C4-2B (cell line): ENCODE measurements at regions not wholly inside any gene's neighbourhood (a gene's known extent, or its start where the extent isn't known, plus 50 kb on each side); places are given as distances from the start of the nearest gene placed in this dataset.

Experiments used
- H3K27ac ChIP-seq: fragments of 450-650 bp; 2 replicates; pipeline ENCODE4 v1.5.1; 2017
- ZFX ChIP-seq: fragments of 450-650 bp; IDR thresholded peaks from 2 replicates; pipeline ENCODE4 v1.6.1; 2017
- TF ChIP-seq, protein P1 (sequence below): fragments of 450-650 bp; conservative IDR thresholded peaks from 2 replicates; pipeline ENCODE4 v1.5.1; 2017; ENCODE audit warnings: mild to moderate bottlenecking

- H3K27ac ChIP-seq = no peak overlapping the region
- TF ChIP-seq, protein P1, sequence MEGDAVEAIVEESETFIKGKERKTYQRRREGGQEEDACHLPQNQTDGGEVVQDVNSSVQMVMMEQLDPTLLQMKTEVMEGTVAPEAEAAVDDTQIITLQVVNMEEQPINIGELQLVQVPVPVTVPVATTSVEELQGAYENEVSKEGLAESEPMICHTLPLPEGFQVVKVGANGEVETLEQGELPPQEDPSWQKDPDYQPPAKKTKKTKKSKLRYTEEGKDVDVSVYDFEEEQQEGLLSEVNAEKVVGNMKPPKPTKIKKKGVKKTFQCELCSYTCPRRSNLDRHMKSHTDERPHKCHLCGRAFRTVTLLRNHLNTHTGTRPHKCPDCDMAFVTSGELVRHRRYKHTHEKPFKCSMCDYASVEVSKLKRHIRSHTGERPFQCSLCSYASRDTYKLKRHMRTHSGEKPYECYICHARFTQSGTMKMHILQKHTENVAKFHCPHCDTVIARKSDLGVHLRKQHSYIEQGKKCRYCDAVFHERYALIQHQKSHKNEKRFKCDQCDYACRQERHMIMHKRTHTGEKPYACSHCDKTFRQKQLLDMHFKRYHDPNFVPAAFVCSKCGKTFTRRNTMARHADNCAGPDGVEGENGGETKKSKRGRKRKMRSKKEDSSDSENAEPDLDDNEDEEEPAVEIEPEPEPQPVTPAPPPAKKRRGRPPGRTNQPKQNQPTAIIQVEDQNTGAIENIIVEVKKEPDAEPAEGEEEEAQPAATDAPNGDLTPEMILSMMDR = no peak
- TF ChIP-seq ZFX = no peak
Observed at GRCh38 chr16:26777821-26778220, 288.9 kb upstream of the C16orf82 start.

DNA sequence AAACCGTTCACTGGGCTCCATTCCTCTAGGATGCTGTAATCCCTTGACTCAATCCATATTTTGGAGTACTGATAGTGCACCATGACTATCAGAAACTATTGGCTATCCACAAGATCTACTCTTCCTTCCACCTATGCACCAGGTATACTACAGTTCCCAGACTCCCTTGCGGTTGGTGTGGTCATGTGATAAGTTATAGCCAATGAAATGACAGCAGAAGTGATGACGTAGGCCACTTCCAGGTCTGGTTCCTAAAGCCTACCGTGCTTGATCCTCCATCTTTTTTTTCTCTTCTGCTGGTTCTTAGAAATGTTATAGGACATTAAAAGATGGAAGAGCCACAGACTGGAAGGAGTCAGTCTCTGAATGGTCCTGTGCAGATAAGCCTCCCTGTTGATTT, 278.8 kb upstream of the C16orf82 start:
- no peak overlapping the region for H3K27ac ChIP-seq
- TF ChIP-seq, protein P1 = no peak
- TF ChIP-seq ZFX = no peak

GRCh38 chr16:26791169-26791568, 275.6 kb upstream of the C16orf82 start:
- H3K27ac ChIP-seq = no peak overlapping the region
- TF ChIP-seq ZFX = no peak
- TF ChIP-seq, protein P1 = no peak

- H3K27ac ChIP-seq = no peak overlapping the region
- TF ChIP-seq, protein P1 = peak; percentile 22; the same call in 1 of the 2 replicates
- no peak for TF ChIP-seq ZFX
Observed at GRCh38 chr16:26795184-26795583, 271.5 kb upstream of the C16orf82 start.

- no peak for TF ChIP-seq ZFX
- TF ChIP-seq, protein P1 = no peak
- H3K27ac ChIP-seq = no peak overlapping the region
Observed at GRCh38 chr16:26801628-26802027, 265.1 kb upstream of the C16orf82 start.

- TF ChIP-seq, protein P1 = no peak
- no peak for TF ChIP-seq ZFX
- no peak overlapping the region for H3K27ac ChIP-seq
Observed at GRCh38 chr16:26802440-26802839, 264.3 kb upstream of the C16orf82 start.

DNA sequence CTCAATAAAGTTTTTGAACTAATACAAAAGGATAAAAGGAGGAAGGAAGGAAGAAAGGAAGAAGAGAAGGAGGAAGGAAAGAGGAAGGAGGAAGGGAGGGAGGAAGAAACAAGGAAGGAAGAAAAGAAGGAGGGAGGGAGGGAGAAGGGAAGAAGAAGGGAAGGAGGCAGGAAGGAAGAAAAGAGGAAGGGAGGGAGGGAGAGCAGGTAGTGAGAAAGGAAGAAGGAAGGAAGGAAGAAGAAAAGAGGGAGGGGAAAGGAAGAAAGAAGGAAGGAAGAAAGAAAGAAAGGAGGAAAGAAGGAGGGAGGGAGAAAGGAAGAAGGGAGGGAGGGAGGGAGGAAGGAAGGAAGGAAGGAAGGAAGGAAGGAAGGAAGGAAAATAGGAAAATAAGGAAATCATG, 263.8 kb upstream of the C16orf82 start:
- no peak for TF ChIP-seq ZFX
- TF ChIP-seq, protein P1 = no peak
- H3K27ac ChIP-seq = no peak overlapping the region
